PC-3 (cell line): ENCODE measurements at regions not wholly inside any gene's neighbourhood (a gene's known extent, or its start where the extent isn't known, plus 50 kb on each side); places are given as distances from the start of the nearest gene placed in this dataset.

Source experiments
- CTCF ChIP-seq: fragments of 300-600 bp; sonication (generic); conservative IDR thresholded peaks from 2 replicates; pipeline ENCODE4 v1.5.1; 2017; ENCODE audit warnings: antibody characterized with exemption, low read depth, mild to moderate bottlenecking, low read length
- EZH2 ChIP-seq: fragments of 300-600 bp; sonication (generic); IDR thresholded peaks from one replicate; pipeline ENCODE4 v1.6.1; 2017; ENCODE audit warnings: antibody characterized with exemption, mild to moderate bottlenecking, low read length; ENCODE audit not compliant: unreplicated experiment

- no peak for TF ChIP-seq CTCF
- no peak for TF ChIP-seq EZH2
Observed at GRCh38 chr6:26743941-26744699, 84.6 kb upstream of the ZNF322 start.
